ENCODE measurements at regions not wholly inside any gene's neighbourhood (a gene's known extent, or its start where the extent isn't known, plus 50 kb on each side); places are given as distances from the start of the nearest gene placed in this dataset.

DNA sequence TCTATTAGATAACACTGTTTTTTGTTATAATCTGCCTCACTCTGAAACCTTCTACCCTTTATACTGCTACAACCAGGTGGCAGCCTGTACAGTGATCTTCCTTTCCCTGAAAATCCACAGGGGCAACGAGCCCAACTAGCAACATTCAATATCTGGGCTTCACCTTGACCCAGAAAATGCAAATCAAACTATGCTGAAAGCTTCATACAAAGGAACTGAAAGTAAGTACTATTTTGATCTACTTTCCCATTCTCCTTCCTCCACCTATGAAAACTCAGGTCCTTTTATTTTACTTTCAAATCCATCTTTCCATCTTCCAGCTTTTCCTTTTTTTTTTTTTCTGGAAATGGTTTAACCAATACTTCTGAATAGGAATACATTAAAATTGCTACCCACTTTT is 175.8 kb upstream of the CCDC150 start (continued):
- TF ChIP-seq, protein P1, sequence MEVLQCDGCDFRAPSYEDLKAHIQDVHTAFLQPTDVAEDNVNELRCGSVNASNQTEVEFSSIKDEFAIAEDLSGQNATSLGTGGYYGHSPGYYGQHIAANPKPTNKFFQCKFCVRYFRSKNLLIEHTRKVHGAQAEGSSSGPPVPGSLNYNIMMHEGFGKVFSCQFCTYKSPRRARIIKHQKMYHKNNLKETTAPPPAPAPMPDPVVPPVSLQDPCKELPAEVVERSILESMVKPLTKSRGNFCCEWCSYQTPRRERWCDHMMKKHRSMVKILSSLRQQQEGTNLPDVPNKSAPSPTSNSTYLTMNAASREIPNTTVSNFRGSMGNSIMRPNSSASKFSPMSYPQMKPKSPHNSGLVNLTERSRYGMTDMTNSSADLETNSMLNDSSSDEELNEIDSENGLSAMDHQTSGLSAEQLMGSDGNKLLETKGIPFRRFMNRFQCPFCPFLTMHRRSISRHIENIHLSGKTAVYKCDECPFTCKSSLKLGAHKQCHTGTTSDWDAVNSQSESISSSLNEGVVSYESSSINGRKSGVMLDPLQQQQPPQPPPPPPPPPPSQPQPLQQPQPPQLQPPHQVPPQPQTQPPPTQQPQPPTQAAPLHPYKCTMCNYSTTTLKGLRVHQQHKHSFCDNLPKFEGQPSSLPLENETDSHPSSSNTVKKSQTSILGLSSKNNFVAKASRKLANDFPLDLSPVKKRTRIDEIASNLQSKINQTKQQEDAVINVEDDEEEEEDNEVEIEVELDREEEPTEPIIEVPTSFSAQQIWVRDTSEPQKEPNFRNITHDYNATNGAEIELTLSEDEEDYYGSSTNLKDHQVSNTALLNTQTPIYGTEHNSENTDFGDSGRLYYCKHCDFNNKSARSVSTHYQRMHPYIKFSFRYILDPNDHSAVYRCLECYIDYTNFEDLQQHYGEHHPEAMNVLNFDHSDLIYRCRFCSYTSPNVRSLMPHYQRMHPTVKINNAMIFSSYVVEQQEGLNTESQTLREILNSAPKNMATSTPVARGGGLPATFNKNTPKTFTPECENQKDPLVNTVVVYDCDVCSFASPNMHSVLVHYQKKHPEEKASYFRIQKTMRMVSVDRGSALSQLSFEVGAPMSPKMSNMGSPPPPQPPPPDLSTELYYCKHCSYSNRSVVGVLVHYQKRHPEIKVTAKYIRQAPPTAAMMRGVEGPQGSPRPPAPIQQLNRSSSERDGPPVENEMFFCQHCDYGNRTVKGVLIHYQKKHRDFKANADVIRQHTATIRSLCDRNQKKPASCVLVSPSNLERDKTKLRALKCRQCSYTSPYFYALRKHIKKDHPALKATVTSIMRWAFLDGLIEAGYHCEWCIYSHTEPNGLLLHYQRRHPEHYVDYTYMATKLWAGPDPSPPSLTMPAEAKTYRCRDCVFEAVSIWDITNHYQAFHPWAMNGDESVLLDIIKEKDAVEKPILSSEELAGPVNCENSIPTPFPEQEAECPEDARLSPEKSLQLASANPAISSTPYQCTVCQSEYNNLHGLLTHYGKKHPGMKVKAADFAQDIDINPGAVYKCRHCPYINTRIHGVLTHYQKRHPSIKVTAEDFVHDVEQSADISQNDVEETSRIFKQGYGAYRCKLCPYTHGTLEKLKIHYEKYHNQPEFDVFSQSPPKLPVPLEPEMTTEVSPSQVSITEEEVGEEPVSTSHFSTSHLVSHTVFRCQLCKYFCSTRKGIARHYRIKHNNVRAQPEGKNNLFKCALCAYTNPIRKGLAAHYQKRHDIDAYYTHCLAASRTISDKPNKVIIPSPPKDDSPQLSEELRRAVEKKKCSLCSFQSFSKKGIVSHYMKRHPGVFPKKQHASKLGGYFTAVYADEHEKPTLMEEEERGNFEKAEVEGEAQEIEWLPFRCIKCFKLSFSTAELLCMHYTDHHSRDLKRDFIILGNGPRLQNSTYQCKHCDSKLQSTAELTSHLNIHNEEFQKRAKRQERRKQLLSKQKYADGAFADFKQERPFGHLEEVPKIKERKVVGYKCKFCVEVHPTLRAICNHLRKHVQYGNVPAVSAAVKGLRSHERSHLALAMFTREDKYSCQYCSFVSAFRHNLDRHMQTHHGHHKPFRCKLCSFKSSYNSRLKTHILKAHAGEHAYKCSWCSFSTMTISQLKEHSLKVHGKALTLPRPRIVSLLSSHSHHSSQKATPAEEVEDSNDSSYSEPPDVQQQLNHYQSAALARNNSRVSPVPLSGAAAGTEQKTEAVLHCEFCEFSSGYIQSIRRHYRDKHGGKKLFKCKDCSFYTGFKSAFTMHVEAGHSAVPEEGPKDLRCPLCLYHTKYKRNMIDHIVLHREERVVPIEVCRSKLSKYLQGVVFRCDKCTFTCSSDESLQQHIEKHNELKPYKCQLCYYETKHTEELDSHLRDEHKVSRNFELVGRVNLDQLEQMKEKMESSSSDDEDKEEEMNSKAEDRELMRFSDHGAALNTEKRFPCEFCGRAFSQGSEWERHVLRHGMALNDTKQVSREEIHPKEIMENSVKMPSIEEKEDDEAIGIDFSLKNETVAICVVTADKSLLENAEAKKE (CRISPR knock-in tag; IDR thresholded peaks at IDR 0.05), result no peak
- no peak for TF ChIP-seq EZH2phosphoT487 (IDR thresholded peaks at IDR 0.05; ENCODE audit: unreplicated experiment)
- TF ChIP-seq NANOG (IDR thresholded peaks at IDR 0.05; ENCODE audit: borderline replicate concordance), result no peak

DNA sequence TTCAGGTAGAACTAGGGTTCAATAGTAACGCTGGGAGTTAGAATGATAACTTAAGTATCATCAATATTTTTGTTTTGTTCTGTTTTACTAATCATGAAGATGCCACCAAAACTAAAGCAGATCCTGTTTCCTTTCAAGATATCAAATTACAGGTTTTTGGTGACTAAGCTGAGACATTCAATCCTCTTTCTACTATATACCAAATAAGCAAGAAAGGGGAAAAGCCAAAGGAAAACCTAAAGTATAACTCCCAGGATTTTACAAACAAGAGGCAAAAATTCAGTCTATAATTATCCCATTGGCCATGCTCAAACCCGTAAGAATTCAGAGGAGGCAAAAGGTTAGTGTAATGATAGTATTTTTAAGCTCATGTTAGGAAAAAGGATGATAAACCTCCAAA is 175.2 kb upstream of the CCDC150 start:
- Mint-ChIP-seq H3K27me3 (ENCODE audit: insufficient read depth, low read depth, poor library complexity) (no peaks in the 10 kb centered on the region), H3K4me1 (peaks cover 33% of the 10 kb centered on the region), H3K4me3 (no peak overlapping the region), H3K27ac (no peak overlapping the region), H3K36me3 (ENCODE audit: low read depth) (no peaks in the 10 kb centered on the region), H3K9me3 (no peaks in the 10 kb centered on the region)
- H3F3A ChIP-seq (replicated peaks; ENCODE audit: low read depth), result no peaks in the 10 kb centered on the region
- H3K36me3 ChIP-seq (ENCODE audit: insufficient read depth), result no peaks in the 10 kb centered on the region
- no peaks in the 10 kb centered on the region for H3K27me3 ChIP-seq (ENCODE audit: insufficient read depth)
- no peaks in the 10 kb centered on the region for H3K79me2 ChIP-seq (replicated peaks; ENCODE audit: insufficient read depth)
- H2AFZ ChIP-seq, result peak overlapping the region; percentile 28; the same call in 1 of the 2 replicates
- no peak overlapping the region for H3K27ac ChIP-seq (ENCODE audit: low read depth)
- no peaks in the 10 kb centered on the region for H4K20me1 ChIP-seq (replicated peaks; ENCODE audit: insufficient read depth)
- H3K9me2 ChIP-seq (ENCODE audit: insufficient read depth), result peaks cover 4% of the 10 kb centered on the region; the same call in 1 of the 2 replicates
- no peak for ATAC-seq
- peaks cover 26% of the 10 kb centered on the region; the same call in 1 of the 2 replicates for H3K4me1 ChIP-seq (ENCODE audit: insufficient read depth)
- no peak for DNase-seq (ENCODE audit: low spot score)
- H3K4me2 ChIP-seq, result peak overlapping the region; percentile 37; the same call in 1 of the 2 replicates
- no peak overlapping the region for H3K4me3 ChIP-seq
- no peak for TF ChIP-seq ZNF331 (CRISPR knock-in tag; IDR thresholded peaks at IDR 0.05; ENCODE audit: low read depth)
- TF ChIP-seq, protein P2, sequence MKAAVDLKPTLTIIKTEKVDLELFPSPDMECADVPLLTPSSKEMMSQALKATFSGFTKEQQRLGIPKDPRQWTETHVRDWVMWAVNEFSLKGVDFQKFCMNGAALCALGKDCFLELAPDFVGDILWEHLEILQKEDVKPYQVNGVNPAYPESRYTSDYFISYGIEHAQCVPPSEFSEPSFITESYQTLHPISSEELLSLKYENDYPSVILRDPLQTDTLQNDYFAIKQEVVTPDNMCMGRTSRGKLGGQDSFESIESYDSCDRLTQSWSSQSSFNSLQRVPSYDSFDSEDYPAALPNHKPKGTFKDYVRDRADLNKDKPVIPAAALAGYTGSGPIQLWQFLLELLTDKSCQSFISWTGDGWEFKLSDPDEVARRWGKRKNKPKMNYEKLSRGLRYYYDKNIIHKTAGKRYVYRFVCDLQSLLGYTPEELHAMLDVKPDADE (IDR thresholded peaks at IDR 0.05), result no peak
- TF ChIP-seq, protein P1 (CRISPR knock-in tag; IDR thresholded peaks at IDR 0.05), result no peak
- TF ChIP-seq EZH2 (IDR thresholded peaks at IDR 0.05; ENCODE audit: low read depth, unreplicated experiment), result no peak
- TF ChIP-seq ZNF114 (CRISPR knock-in tag; IDR thresholded peaks at IDR 0.05), result no peak
- no peak for TF ChIP-seq NANOG (IDR thresholded peaks at IDR 0.05; ENCODE audit: borderline replicate concordance)
- TF ChIP-seq CREB1 (CRISPR knock-in tag; IDR thresholded peaks at IDR 0.05; ENCODE audit: low read depth), result no peak

All from GM23338 (cell line).